HG02973 (cell line): ENCODE measurements at regions not wholly inside any gene's neighbourhood (a gene's known extent, or its start where the extent isn't known, plus 50 kb on each side); places are given as distances from the start of the nearest gene placed in this dataset.
A peak's percentile ranks its signal among the peaks of the same experiment; 100 is the strongest.

Experiments used
- ATAC-seq: cut with Tn5 transposase; IDR thresholded peaks from one replicate; pipeline ENCODE4 v1.9.1; 2021; ENCODE audit warnings: moderate library complexity; ENCODE audit not compliant: unreplicated experiment

DNA sequence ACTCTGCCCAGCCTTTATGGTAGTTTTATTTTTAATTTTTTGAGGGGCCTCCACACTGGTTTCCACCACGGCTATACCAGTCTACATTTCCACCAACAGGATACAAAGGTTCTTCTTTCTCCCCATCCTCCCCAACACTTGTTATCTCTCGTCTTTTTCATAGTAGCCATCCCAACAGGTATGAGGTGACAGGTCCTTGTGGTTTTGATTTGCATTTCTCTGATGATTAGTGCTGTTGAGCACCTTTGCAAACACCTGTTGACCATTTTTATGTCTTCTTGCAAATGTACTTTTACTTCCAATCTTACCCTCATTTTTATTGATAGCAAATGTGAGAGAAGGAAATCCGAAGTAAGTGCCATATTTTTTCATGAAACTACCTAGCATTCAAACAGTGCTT lies 195.4 kb upstream of the PREP start:
- no peak for ATAC-seq

DNA sequence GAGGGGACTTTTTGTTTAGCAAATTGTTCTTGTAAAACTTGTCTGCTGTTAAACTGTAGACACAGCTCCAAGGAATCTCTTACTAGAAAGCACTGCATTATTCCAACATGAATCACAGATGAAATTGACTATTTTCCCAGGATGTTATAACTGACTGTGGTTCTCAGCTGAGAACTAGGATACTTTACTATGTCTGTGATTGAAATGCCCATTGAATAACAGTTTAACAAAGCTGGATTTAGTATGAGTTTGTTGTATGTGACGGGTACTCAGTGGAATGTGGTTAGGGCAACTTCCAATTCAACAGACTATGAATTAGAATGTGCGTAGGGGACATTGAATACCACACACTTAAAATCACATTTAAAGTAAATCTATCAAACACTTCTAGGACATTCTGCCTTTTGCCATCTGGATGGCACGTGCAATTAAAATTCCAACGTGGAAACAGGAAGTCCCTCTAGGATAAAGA lies 193.4 kb upstream of the PREP start:
- ATAC-seq: no peak

DNA sequence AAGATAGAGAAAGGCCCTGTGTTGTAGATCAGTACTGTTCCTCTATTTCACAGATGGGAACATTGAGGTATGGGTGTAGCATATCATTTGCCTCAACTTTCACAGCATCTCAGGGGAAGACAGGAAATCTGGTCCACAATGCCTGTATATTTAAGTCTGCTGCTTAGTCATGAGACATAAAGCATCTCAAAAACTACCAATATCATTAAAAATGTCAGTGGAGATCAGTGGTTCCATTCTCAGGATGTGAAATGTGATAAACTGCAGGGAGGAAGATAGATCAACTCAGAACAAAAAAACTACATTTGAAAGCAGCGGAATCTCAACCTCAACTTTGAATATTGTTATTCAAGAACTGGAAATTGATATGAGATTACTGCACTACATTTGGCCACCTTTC lies 192.9 kb upstream of the PREP start:
- ATAC-seq: no peak

GRCh38 chr6:105594821-105595220 lies 191.9 kb upstream of the PREP start:
- no peak for ATAC-seq

GRCh38 chr6:105593805-105594671 lies 191.2 kb upstream of the PREP start:
- ATAC-seq: no peak

GRCh38 chr6:105593056-105593690 lies 190.3 kb upstream of the PREP start:
- ATAC-seq: no peak

GRCh38 chr6:105592329-105592728 lies 189.4 kb upstream of the PREP start:
- ATAC-seq: no peak

- ATAC-seq: peak; percentile 95
Measured at GRCh38 chr6:105591053-105591452, 188.2 kb upstream of the PREP start.

DNA sequence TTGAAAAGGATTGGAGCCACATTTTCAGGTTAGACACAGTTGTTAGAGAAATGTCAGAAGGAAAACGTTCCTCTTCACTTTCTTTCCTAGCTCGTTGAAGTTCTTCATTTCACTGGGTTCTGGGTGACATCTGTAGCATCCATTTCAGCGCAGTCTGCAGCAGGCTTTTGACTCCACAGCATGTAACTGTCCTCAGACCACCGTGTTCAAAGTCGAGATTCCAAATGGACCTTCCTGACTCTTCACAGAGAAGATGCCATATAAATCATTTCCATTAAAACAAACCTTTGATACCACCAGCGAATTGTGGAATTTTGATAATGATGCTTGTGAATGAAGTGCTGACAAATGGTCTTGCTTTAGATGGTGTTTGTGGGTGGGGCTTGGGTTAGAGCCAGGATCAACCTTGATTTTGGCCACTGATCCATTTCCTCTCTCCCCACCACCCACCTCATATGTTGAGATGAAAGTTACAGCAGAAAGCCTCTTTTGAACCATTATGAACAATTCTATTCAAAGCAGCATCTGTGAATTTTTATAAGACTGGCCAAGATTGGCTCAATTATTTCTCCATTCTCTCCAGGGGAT lies 185.3 kb upstream of the PREP start:
- no peak for ATAC-seq

DNA sequence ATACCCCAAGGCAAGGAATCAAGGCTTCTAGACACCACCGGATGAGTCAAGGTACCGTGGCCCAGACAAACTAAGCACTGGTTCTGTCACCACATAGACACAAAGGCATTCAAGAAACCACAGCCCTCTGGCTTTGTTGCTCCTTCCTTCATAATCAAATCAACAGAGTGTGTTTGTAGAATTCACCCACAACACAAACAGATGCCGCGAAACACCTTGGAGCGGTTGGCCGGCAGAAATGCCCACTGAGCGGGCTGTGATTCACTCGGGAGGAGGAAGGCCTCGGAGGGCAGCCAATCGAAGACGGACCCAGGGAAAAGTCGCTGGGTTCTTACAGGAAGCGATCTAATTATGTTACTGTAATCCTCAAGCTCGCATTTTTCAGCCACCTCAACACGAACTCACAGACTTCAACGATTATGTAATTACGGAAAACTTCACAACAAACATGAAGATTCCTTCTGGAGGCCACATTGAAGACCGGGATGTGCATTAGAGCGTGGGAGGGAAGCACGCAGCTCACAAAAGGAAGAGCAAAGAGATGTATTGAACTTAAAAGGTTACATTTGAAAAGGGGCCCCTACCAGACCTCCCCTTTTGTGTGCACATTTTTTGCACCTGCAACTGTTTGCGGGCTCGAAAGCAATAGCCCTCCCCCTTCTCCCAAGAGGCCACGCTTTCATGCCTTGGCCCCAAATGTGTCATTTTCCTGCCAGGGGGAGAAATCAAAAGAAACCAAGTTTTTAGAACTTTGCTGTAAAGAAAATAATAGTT lies 184.7 kb upstream of the PREP start:
- ATAC-seq: no peak

DNA sequence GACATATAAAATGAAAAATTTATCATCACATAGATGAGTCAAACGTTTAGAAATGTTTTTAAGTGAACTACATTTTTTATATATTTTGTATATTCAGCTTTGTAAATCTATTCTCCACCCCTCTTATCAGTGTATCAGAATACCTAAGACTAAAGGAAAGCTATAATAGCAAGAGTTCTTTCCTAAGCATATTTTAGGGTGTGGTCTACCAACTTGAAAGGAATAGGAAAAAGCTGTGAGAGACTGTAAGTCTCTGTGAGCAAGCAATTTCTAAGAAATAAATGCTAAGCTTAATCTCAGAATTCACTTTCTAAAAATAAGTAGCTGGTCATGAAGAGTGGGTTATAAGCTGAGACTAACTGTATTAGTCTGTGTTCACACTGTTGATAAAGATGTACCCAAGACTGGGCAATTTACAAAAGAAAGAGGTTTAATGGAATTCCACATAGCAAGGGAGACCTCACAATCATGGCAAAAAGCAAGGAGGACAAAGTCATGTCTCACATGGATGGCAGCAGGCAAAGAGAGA lies 175.4 kb upstream of the PREP start:
- no peak for ATAC-seq

- no peak for ATAC-seq
Measured at GRCh38 chr6:105573556-105573955, 170.7 kb upstream of the PREP start.

GRCh38 chr6:105573138-105573537 lies 170.3 kb upstream of the PREP start:
- no peak for ATAC-seq

DNA sequence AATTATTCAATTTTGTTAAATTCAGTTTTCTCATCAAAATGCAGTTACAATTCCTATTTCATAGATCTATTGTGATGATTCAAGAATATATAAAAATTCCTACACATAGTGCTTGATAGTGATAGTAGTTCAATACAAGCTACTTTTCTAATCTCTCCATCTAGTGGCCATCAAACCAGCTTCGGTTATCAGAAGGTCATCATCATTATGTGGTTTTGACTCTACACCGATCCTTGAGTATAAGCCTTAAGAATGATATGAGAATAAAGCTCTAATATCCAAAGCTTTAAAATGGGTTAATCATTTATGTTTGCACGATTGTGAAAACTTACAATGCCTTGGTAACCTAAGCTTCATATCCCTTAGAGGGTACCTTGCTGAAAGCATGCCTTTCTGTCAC lies 167.5 kb upstream of the PREP start:
- no peak for ATAC-seq

DNA sequence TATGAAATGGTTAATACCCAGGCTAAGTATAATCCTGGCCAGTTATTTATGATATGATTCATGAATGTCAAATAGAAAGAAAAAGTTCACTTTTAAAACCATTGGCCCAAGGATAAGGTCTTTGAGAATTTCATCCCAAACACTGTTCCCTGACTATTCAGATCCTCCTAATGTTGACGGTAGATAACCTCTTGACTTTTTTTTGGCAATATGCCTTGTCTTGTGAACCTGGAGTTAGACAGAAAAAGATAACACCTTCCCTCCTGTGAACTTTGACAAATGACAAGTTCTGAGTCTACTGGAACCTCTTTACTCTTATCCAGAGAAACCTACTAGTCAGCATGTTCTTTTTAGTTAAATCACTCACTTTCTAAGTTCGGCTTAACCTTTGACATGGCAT lies 166.8 kb upstream of the PREP start:
- ATAC-seq: no peak

- no peak for ATAC-seq
Measured at GRCh38 chr6:105568751-105569150, 165.9 kb upstream of the PREP start.

DNA sequence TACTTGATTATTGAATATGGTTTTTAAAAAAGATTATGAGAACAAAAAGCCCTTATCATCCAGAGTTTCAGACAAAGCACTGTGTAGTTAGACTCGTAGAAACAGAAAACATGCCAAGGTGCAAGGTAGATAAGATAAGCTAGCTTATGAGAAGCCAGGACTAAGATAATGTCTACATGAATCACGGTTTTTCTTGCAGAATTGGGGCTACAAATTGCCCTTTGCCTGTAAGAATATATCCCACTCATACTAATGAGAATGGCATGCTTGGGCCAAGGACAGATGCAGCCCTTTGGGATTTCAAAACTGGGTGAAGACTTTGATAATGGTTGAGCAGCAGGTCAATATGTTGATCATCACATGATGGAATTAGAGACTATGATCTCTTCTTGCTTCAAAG lies 165.3 kb upstream of the PREP start:
- ATAC-seq: no peak

- ATAC-seq: no peak
Measured at GRCh38 chr6:105567140-105567539, 164.3 kb upstream of the PREP start.

GRCh38 chr6:105566503-105566902 lies 163.6 kb upstream of the PREP start:
- ATAC-seq: no peak

DNA sequence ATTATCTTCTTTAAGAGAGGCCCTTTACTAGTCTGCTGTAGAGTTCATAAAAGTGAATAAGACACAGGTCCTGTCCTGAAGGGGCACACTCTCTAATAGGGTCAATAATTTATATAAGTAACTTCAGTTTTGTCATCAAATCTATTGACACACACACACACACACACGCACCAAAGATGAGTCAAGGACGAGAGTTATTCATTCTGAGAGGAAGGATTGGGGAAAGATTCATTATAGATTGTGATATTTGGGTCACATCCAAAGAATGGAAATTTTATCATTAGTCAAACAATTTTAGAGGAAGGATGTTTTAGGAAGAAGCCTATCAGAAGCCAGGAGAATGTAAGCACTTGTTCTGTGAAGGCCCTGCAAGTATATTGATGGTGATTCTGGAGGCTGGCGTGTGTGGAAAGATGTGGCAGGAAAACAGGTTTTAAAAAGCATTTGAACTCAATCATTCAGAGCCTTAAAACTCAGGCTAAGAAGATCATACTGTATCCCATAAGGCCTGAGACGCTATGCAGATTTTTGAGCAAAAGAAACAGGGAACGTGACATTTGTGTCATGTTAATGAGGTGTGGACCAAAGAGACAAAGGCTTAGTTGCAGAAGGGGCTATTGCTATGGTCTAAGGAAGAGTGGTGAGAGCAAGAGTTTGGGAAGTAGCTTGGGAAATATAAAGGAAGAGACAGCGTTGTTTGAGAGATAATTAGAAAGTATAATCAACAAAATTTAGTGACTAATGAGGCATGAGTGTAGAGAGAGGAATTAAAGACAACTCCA lies 161.4 kb upstream of the PREP start:
- no peak for ATAC-seq
